ENCODE measurements at regions not wholly inside any gene's neighbourhood (a gene's known extent, or its start where the extent isn't known, plus 50 kb on each side); places are given as distances from the start of the nearest gene placed in this dataset.
A peak's percentile ranks its signal among the peaks of the same experiment; 100 is the strongest.

- no peaks in the 10 kb centered on the region for H3K9me3 ChIP-seq
- no peak for DNase-seq
- H3K4me3 ChIP-seq = peak overlapping the region in 3 of 10 donors; percentile 3 to 32 (median 21)
- no peaks in the 10 kb centered on the region for H3K36me3 ChIP-seq
- peak in 2 of 8 donors; percentile 33 to 70 for ATAC-seq
- peaks cover 0 to 8% (median 0%) of the 10 kb centered on the region in 9 donors for H3K4me1 ChIP-seq
- no peak overlapping the region for H3K27ac ChIP-seq
- no peak for TF ChIP-seq CTCF (IDR thresholded peaks at IDR 0.05)
- WGBS, 2 donors = 75 to 92% methylated on average over 4 of the region's 4 CpGs
- intact Hi-C loops (cut with DNase I) = no loop called here
- no peaks in the 10 kb centered on the region for H3K27me3 ChIP-seq
Observed at GRCh38 chr12:22115711-22116110, 69.7 kb downstream of the CMAS start.

GRCh38 chr12:22116376-22116775, 70.4 kb downstream of the CMAS start:
- TF ChIP-seq CTCF (IDR thresholded peaks at IDR 0.05) = no peak
- H3K9me3 ChIP-seq = no peaks in the 10 kb centered on the region
- H3K27me3 ChIP-seq = no peaks in the 10 kb centered on the region
- peak in 5 of 8 donors; percentile 25 to 88 (median 34) for ATAC-seq
- H3K36me3 ChIP-seq = no peaks in the 10 kb centered on the region
- peaks cover 0 to 8% (median 0%) of the 10 kb centered on the region in 9 donors for H3K4me1 ChIP-seq
- DNase-seq = no peak
- no peak overlapping the region for H3K27ac ChIP-seq
- intact Hi-C loops (cut with DNase I) = no loop called here
- H3K4me3 ChIP-seq = peak overlapping the region in 3 of 10 donors; percentile 3 to 32 (median 21)
- WGBS, 2 donors = 47 to 52% methylated on average over 5 of the region's 5 CpGs

GRCh38 chr12:22117563-22118237, 71.7 kb downstream of the CMAS start:
- whole genome bisulfite sequencing, 2 donors = 48 to 57% methylated on average over 3 of the region's 3 CpGs
- DNase-seq = no peak
- Histone ChIP-seq H3K4me3 (no peak overlapping the region), H3K27me3 (no peaks in the 10 kb centered on the region), H3K4me1 (peaks cover 0 to 8% (median 0%) of the 10 kb centered on the region in 9 donors), H3K27ac (no peak overlapping the region), H3K36me3 (no peaks in the 10 kb centered on the region), H3K9me3 (no peaks in the 10 kb centered on the region)
- intact Hi-C loops (cut with DNase I) = no loop called here
- no peak for ATAC-seq
- no peak for TF ChIP-seq CTCF (IDR thresholded peaks at IDR 0.05)

- Histone ChIP-seq H3K4me1 (peaks cover 0 to 8% (median 0%) of the 10 kb centered on the region in 9 donors), H3K27ac (no peak overlapping the region), H3K36me3 (no peaks in the 10 kb centered on the region), H3K9me3 (no peaks in the 10 kb centered on the region), H3K4me3 (no peak overlapping the region), H3K27me3 (no peaks in the 10 kb centered on the region)
- ATAC-seq (no peak), DNase-seq (no peak)
- intact Hi-C loops (cut with DNase I) = no loop called here
- no peak for TF ChIP-seq CTCF (IDR thresholded peaks at IDR 0.05)
- 71 to 72% methylated on average over 3 of the region's 3 CpGs for WGBS, 2 donors
Observed at GRCh38 chr12:22118238-22118790, 72.3 kb downstream of the CMAS start.

All from heart right ventricle (tissue), 16 donors.